ENCODE measurements at regions not wholly inside any gene's neighbourhood (a gene's known extent, or its start where the extent isn't known, plus 50 kb on each side); places are given as distances from the start of the nearest gene placed in this dataset.
"Not testable (repeated sequence)": the region's sequence is repeated elsewhere in the genome, so short reads cannot be mapped to it uniquely, and the experiment has no call there.

- no peak for DNase-seq (ENCODE audit: low read depth in 2 of 2)
Measured at GRCh38 chr12:97713270-97713669, 250.7 kb downstream of the RMST start.

DNA sequence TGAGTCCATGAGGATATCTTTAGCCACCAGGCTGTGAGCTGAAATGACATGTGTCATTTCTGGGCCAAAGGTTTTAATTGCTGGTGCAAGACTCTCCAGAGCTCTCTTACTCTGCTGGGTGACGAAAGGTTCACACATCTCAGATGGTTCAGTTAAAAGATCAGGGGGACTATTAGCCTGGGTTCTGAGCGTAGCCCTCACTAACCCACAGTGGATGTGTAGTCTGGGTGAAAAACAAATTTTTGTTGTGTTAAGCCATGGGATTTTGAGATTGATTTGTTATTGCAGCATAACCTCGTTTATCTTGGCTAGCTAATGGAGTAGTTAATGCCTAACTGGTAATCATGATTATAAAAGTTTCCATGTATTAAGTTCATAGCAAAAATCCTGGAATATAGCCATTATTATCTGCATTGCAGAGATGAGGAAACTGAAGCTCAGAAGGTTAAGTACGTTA is 251.5 kb downstream of the RMST start:
- no peak for DNase-seq (ENCODE audit: low read depth in 2 of 2)

GRCh38 chr12:97716356-97716755 is 253.8 kb downstream of the RMST start:
- no peak for DNase-seq (ENCODE audit: low read depth in 2 of 2)

DNA sequence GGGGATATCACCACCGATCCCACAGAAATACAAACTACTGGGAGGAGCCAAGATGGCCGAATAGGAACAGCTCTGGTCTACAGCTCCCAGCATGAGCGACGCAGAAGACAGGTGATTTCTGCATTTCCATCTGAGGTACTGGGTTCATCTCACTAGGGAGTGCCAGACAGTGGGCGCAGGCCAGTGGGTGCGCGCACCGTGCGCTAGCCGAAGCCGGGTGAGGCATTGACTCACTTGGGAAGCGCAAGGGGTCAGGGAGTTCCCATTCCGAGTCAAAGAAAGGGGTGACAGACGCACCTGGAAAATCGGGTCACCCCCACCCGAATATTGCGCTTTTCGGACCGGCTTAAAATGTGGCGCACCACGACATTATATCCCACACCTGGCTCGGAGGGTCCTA is 261.2 kb downstream of the RMST start:
- not testable (repeated sequence) for DNase-seq (ENCODE audit: low read depth in 2 of 2)

DNA sequence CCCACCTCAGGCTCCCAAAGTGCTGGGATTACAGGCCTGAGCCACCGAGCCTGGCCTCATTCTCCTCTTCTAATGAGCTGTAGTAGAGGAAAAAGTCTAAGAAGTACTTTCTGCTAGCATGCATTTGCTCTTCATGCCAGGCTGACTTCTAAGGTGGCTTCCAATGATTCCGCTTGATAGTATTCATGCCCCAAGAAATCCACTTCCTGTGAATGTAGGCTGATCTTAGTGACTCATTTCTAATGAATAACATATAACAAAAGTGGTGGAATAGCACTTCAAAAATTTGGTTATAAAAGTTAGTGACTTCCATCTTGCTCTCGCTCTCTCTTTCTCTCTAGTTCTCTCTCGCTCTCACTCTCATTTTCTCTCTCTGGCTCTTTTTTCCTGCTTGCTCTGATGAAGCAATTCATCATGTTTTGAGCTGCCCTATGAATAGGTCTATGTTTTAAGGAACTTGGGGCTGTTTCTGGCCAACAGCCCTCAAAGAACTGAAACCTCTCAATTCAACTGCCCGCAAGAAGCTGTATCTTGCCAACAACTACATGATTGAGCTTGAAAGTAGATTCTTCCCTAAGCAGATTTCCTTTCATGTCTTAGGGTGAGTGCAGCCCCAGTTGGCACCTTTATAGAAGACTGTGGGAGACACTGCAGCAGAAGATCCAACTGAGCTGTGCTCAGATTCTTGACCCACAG is 282.9 kb downstream of the RMST start:
- no peak for DNase-seq (ENCODE audit: low read depth in 2 of 2)

GRCh38 chr12:97748298-97748697 is 285.7 kb downstream of the RMST start:
- DNase-seq (ENCODE audit: low read depth in 2 of 2) = no peak

DNA sequence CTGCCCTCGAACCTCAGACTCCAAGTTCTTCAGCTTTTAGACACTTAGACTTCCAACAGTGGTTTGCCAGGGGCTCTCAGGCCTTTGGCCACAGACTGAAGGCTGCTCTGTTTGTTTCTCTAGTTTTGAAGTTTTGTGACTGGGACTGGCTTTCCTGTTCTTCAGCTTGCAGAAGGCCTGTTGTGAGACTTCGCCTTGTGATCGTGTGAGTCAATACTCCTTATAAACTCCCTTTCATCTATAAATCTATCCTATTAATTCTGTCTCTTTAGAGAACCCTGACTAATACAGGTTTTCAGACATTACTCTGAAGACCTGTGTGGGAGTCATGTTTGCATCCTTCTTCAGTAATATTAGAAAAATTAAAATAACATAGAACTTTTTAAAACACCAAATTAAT is 289.1 kb downstream of the RMST start:
- no peak for DNase-seq (ENCODE audit: low read depth in 2 of 2)

GRCh38 chr12:97752129-97752528 is 289.5 kb downstream of the RMST start:
- no peak for DNase-seq (ENCODE audit: low read depth in 2 of 2)

DNA sequence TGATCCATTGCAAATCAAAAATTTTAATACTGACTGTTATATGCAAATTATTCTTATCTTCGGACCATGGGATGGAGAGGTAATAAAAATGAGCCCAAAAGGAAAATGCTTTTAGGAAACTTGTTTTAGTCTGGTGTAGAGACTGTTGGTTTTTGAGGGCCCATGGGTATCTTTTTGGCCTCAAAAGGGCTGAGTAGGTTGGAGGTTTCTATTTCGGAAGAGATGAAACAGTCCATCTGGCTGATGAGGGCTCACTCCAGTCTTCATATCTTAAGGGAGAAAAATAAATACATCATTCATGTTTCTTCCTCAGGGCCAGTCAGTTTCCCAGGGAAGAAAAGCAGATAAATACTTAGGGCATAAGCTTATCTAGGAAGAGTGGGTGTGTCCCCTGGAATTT is 290.7 kb downstream of the RMST start:
- DNase-seq (ENCODE audit: low read depth in 2 of 2) = no peak

GRCh38 chr12:97754306-97754705 is 291.7 kb downstream of the RMST start:
- DNase-seq (ENCODE audit: low read depth in 2 of 2) = no peak

GRCh38 chr12:97756066-97756666 is 293.6 kb downstream of the RMST start:
- no peak for DNase-seq (ENCODE audit: low read depth in 2 of 2)

- DNase-seq (ENCODE audit: low read depth in 2 of 2) = no peak
Measured at GRCh38 chr12:97756741-97757140, 294.1 kb downstream of the RMST start.

DNA sequence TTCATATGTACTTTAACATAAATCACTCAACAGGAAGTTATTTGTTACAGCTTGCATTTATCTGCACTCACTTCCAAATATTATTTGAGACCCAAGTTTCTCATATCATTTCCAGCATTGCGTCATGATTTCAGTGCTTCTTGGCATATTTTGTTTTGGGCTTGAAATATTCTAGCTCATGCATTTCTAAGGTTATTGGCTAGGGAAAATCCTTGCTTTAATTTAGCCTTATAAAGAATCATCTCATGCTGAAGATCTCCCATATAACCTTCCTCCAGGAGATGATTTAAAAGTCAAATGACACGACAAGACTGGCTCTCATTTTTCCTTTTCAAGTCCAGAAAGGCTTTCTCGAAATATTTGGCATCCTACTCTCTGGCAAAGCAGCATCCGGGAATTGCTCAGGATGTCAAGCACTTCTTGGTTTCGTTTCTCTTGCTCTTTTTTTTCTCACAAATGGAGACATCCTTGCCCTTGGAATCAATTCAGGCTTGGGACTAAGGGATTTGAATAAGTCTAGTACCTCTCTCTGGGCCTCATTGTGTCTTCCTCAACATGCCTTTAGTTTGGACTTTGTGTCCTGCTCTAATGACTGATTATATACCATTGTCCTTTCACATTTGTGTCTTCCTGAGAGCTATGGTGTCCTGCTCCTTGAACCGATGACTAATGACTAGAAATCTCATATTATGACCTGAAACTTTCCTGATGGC is 295.0 kb downstream of the RMST start:
- no peak for DNase-seq (ENCODE audit: low read depth in 2 of 2)

DNA sequence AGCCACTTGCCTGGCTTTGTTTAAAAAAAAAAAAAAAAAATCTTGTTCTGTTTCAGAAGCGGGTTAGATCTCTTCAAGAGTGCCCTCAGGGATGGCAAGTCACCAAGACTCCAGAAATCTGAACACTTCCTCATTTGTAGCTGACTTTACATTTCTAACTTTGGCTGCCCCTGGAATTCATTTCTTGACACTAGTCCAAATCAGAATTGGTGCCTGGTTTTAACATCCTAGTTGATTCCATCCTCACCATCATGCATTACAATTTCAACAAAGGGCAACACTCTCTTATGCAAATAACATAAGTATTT is 295.5 kb downstream of the RMST start:
- no peak for DNase-seq (ENCODE audit: low read depth in 2 of 2)

DNA sequence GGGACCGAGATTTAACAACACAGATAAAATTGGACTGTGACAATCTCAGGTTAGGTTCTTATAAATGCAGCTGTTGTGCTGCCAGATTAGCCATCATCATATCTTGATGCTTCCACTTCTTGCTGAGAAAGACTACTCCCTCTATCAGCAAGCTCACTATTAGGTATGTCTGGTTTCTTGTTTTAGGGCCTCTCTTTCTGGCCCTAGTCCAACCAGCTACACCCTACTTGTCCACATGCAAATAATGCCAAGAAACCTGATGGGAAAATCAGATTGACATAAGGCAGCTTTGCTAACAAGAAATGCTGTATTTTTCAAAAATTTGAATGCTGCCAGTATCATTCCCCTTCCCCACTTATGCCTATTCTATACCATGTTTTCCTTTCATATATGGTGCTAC is 296.0 kb downstream of the RMST start:
- no peak for DNase-seq (ENCODE audit: low read depth in 2 of 2)

- no peak for DNase-seq (ENCODE audit: low read depth in 2 of 2)
Measured at GRCh38 chr12:97760601-97761000, 298.0 kb downstream of the RMST start.

GRCh38 chr12:97763113-97763512 is 300.5 kb downstream of the RMST start:
- no peak for DNase-seq (ENCODE audit: low read depth in 2 of 2)

DNA sequence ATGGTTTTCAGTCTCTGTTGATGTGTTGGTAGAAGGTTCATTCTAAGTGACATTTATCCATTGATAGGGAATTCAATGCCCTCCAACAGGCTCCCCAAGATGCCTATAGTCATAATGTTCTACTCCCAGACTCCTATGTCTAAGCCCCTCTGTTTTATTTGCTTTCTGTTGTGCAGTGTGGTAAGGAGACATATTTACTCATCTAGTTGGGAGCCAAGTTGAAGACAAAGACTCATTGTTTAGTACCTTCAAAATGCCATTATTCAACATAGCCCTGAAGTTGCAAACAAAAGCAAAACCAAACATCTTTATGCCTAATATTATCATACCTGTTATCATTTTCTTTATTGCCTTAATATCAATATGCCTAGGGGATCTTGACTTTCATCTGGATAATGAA is 302.1 kb downstream of the RMST start:
- DNase-seq (ENCODE audit: low read depth in 2 of 2) = no peak

GRCh38 chr12:97767347-97767746 is 304.7 kb downstream of the RMST start:
- no peak for DNase-seq (ENCODE audit: low read depth in 2 of 2)

DNA sequence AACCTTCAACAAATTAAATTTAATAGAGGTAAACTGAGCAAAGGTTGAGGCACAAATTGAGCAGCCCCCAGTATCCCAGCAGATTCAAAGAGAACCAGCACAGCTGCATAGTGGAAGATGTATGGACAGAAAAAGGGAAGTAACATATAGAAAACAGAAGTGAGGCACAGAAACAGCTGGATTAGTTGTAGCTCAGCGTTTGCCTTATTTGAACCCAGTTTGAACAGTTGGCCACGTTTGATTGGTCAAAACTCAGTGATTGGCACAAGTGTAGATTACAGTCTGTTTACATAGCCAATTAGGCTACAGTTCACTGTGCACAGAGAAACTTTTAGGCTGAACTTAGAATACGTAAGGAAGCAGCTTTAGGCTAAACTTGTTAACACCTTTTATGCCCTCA is 315.5 kb downstream of the RMST start:
- no peak for DNase-seq (ENCODE audit: low read depth in 2 of 2)

DNA sequence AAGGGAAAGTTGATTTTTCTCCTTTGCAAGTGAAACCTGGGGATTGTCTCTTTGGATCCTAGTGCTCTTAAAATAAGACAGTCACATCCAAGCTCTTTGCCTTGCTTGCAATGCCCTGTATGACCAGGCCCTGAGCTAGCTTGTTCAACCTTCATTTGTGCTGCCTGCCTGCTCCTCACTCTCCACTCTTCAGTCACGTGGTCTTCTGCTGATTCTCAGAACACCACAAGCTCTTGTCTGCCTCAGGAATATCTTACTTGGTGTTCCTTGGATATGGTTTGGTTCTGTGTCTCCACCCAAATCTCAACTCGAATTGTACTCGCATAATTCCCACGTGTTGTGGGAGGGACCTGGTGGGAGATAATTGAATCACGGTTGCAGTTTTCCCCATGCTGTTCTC is 318.7 kb downstream of the RMST start:
- no peak for DNase-seq (ENCODE audit: low read depth in 2 of 2)

DNA sequence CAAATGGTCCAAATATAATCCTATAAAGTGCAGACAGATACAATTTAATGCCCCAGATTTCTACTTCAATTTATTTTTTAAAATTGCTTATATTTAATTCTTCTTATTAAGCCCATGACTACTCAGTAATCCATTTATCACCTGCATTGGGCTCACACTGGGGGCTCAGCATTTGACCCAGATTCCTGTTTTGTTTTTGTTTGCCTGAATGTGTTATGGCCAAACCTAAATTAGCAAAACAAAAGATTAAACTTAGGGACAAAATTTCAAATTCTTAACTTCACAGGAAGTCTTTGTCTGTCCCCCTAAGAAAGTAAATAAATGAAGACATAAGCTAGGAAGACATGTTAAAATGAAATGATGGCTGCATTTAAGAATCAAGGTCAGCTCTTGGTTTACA is 322.3 kb downstream of the RMST start:
- no peak for DNase-seq (ENCODE audit: low read depth in 2 of 2)

DNA sequence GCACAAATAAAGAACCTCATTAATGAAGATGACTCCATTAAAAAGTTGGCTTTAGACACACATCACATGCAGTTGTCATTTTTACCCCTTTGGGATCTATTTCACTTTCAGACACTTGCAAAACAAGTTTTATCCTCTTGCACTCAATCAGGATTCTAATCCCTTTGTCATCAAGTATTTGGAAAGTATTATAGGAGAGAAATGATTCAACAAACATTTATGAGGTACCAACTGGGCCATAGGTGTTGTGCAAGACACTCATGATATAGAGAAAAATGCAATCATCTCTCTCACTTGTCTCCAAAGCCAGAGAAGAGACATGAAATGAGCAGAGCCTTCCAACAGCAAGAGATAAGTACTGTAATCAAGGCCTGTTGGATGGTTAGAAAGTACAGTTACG is 327.7 kb downstream of the RMST start:
- DNase-seq (ENCODE audit: low read depth in 2 of 2) = no peak

All from stimulated activated CD4-positive, alpha-beta T cell treated with anti-CD3 and anti-CD28 coated beads, Interleukin-12 subunit alpha, Interleukin-12 subunit beta, amount 100 ng/mL, for 24 hours (primary cell).